HFFc6 (cell line): ENCODE measurements at regions not wholly inside any gene's neighbourhood (a gene's known extent, or its start where the extent isn't known, plus 50 kb on each side); places are given as distances from the start of the nearest gene placed in this dataset.
"Not testable (repeated sequence)": the region's sequence is repeated elsewhere in the genome, so short reads cannot be mapped to it uniquely, and the experiment has no call there.

Experiments used
- DNase-seq: peaks from one replicate; pipeline ENCODE4 v3.0.0-alpha.2; 2018
- H3K27ac Mint-ChIP-seq: 2 replicates; pipeline ENCODE4 v1.8.0; 2020; ENCODE audit warnings: mild to moderate bottlenecking, mixed read lengths
- H3K27me3 Mint-ChIP-seq: 2 replicates; pipeline ENCODE4 v1.8.0; 2021; ENCODE audit warnings: mild to moderate bottlenecking, moderate library complexity, mixed read lengths; ENCODE audit not compliant: insufficient read depth
- H3K36me3 Mint-ChIP-seq: 2 replicates; pipeline ENCODE4 v1.8.0; 2021; ENCODE audit warnings: low read depth, mixed read lengths
- H3K4me1 Mint-ChIP-seq: 2 replicates; pipeline ENCODE4 v1.8.0; 2020; ENCODE audit warnings: low read depth, mixed read lengths
- H3K4me3 Mint-ChIP-seq: 2 replicates; pipeline ENCODE4 v1.8.0; 2020; ENCODE audit warnings: mild to moderate bottlenecking, moderate library complexity, mixed read lengths
- H3K9me3 Mint-ChIP-seq: 2 replicates; pipeline ENCODE4 v1.8.0; 2020; ENCODE audit warnings: mild to moderate bottlenecking, mixed read lengths
- TF ChIP-seq, protein P1 (sequence below): fragments of 200-600 bp; sonication (generic); IDR thresholded peaks from 2 replicates; pipeline ENCODE4 v1.5.0; 2021; ENCODE audit warnings: antibody characterized with exemption, mild to moderate bottlenecking

DNA sequence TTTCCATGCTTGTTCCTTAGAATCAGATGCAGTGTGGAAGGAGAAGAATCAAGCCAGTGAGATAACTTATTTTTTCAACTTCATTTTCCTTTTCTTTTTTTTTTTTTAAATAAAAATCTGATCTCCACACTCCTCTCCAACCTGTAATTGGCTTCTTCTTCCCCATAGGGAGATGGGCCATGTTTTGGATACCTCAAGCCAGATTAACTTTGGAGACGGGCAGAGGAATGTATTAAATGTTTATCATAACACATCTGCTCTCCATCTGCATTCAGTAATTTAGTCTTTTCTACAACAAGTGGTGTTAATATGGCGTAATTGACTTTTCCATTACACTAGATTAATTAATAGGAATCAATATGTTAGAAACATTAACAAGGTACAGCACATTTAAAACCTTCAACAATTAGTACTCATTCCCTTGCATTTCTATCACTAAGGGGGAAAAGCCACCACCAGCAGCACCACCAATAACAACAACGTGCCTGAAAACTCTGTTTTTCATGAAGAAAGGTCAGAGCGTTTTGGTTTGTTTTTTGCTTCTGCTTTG is 244.1 kb downstream of the MYCN start:
- Mint-ChIP-seq H3K9me3 (peaks cover 82% of the 10 kb centered on the region), H3K27ac (no peak overlapping the region), H3K4me1 (no peaks in the 10 kb centered on the region), H3K36me3 (peaks cover 4% of the 10 kb centered on the region; the same call in 1 of the 2 replicates), H3K4me3 (no peak overlapping the region), H3K27me3 (no peaks in the 10 kb centered on the region; the same call in 1 of the 2 replicates)
- TF ChIP-seq, protein P1, sequence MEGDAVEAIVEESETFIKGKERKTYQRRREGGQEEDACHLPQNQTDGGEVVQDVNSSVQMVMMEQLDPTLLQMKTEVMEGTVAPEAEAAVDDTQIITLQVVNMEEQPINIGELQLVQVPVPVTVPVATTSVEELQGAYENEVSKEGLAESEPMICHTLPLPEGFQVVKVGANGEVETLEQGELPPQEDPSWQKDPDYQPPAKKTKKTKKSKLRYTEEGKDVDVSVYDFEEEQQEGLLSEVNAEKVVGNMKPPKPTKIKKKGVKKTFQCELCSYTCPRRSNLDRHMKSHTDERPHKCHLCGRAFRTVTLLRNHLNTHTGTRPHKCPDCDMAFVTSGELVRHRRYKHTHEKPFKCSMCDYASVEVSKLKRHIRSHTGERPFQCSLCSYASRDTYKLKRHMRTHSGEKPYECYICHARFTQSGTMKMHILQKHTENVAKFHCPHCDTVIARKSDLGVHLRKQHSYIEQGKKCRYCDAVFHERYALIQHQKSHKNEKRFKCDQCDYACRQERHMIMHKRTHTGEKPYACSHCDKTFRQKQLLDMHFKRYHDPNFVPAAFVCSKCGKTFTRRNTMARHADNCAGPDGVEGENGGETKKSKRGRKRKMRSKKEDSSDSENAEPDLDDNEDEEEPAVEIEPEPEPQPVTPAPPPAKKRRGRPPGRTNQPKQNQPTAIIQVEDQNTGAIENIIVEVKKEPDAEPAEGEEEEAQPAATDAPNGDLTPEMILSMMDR, result no peak
- DNase-seq, result no peak

DNA sequence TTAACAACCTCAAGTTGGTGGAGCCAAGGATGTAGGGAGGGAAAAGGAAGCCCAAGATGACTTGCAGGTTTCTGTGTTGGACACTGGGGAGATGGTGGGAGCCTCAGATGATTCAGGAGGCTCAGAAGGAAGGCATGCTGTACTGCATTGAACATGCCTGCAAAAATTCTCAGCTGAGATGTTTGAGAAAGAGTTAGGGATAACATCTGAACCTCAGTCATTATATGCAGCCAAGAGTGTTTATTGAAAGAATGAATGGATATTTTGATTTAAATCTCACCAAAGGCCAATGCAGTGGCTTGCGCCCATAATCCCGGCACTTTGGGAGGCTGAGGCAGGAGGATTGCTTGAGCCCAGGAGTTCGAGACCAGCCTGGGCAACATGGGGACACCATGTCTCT is 243.0 kb downstream of the MYCN start:
- DNase-seq, result no peak
- H3K27ac Mint-ChIP-seq, result no peak overlapping the region
- H3K4me1 Mint-ChIP-seq, result no peaks in the 10 kb centered on the region
- no peak overlapping the region for H3K4me3 Mint-ChIP-seq
- H3K9me3 Mint-ChIP-seq, result peaks cover 74% of the 10 kb centered on the region
- H3K36me3 Mint-ChIP-seq, result peaks cover 4% of the 10 kb centered on the region; the same call in 1 of the 2 replicates
- TF ChIP-seq, protein P1, result no peak
- no peaks in the 10 kb centered on the region; the same call in 1 of the 2 replicates for H3K27me3 Mint-ChIP-seq

DNA sequence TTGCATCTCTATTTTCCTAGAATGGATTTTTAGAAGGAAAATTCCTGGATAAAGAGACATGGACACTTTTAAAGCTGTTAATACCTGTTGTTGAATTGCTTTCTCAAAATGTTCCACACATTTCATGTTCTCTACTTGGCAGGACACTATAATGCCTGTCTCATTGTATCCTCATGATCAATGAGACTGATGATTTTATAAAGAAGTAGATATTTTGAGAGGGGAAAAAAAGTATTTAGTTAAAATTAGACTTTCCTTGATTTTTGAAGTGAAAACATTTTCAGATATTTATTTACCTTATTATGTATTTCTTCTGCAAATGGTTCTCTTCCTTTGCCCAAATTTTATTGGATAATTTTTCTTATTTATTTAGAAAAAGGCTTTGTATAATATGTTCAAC is 242.5 kb downstream of the MYCN start:
- no peaks in the 10 kb centered on the region for H3K4me1 Mint-ChIP-seq
- TF ChIP-seq, protein P1, result no peak
- H3K27ac Mint-ChIP-seq, result no peak overlapping the region
- no peaks in the 10 kb centered on the region; the same call in 1 of the 2 replicates for H3K27me3 Mint-ChIP-seq
- peaks cover 4% of the 10 kb centered on the region; the same call in 1 of the 2 replicates for H3K36me3 Mint-ChIP-seq
- DNase-seq, result no peak
- H3K9me3 Mint-ChIP-seq, result peaks cover 70% of the 10 kb centered on the region
- H3K4me3 Mint-ChIP-seq, result no peak overlapping the region

DNA sequence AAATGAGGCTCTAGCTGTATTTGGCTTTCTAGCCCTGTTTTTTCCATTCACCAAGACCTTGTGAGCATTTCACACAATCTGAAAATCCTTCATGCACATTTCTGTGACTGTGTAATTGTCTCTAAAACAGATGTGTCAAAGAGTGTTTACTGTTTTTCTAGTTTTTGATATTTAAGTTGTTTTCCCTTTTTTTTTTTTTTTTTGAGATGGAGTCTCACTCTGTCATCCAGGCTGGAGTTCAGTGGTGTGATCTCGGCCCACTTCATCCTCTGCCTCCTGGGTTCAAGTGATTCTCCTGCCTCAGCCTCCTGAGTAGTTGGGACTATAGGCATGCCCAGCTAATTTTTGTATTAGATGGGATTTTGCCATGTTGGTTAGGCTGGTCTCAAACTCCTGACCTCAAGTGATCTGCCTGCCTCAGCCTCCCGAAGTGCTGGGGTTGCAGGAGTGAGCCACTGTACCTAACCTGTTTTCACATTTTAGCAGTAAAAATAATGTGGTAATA is 242.0 kb downstream of the MYCN start:
- H3K4me3 Mint-ChIP-seq, H3K36me3 Mint-ChIP-seq, H3K27me3 Mint-ChIP-seq, H3K27ac Mint-ChIP-seq, H3K4me1 Mint-ChIP-seq, DNase-seq: not testable (repeated sequence)
- H3K9me3 Mint-ChIP-seq, result peaks cover 65% of the 10 kb centered on the region

DNA sequence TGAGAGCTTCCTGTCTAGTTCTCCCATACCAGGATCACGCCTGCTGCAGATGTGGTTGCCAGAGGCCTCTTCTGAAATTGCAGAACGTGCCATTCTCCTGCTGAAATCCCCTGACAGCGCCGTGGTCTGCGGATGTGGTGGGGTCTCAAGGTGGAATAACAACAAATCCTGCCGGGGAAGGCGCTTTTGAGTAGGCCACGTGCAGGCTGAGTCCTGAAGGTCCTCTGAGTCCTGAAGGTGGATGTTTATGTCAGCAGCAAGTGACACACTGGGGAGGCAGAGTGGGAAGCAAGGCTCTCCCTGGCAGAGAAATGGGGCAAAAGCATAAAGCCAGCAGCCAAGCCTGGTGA is 241.4 kb downstream of the MYCN start:
- Mint-ChIP-seq H3K27ac (no peak overlapping the region), H3K4me1 (no peaks in the 10 kb centered on the region), H3K27me3 (no peaks in the 10 kb centered on the region; the same call in 1 of the 2 replicates), H3K36me3 (peaks cover 4% of the 10 kb centered on the region; the same call in 1 of the 2 replicates), H3K9me3 (peaks cover 59% of the 10 kb centered on the region), H3K4me3 (no peak overlapping the region)
- TF ChIP-seq, protein P1, result no peak
- DNase-seq, result no peak

DNA sequence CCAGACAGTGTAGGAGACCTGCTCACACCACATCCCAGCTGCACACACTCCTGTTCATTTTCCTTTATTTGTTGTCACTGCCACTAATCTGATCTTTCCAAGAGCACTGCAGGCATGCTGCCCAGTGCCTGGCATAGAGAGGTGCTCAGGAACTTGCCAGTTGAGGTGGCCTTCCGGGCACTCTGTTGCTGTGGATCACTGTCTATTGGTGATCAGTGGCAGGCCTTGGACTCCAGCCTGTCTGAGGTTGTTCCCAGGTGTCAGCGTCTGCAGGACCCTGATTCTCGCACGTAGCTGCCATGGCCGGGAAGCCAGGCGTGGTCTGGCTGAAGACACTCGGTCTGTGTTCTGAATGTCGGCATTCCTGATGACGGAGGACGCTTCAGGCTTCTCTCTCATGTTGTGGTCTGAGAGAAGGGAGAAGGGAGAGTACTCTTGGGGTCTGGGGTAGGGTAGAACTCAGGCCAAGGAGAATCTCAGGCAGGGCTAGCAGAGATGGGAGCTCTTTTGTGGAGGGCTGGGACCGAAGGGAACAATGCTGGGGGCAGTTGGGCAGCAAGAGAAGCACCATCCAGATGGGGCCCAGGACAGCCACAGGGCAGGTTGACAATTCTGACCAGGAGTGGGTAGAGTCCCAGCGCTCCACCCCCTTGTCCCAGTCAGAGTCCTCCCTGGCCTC is 240.9 kb downstream of the MYCN start:
- TF ChIP-seq, protein P1, result no peak
- no peak overlapping the region for H3K27ac Mint-ChIP-seq
- peaks cover 4% of the 10 kb centered on the region; the same call in 1 of the 2 replicates for H3K36me3 Mint-ChIP-seq
- no peak overlapping the region for H3K4me3 Mint-ChIP-seq
- no peak for DNase-seq
- no peaks in the 10 kb centered on the region for H3K4me1 Mint-ChIP-seq
- peaks cover 60% of the 10 kb centered on the region for H3K9me3 Mint-ChIP-seq
- no peaks in the 10 kb centered on the region for H3K27me3 Mint-ChIP-seq
